GM23248 (cell line): ENCODE measurements at regions not wholly inside any gene's neighbourhood (a gene's known extent, or its start where the extent isn't known, plus 50 kb on each side); places are given as distances from the start of the nearest gene placed in this dataset.

ENCODE experiments used
- EZH2 ChIP-seq: fragments of 200-600 bp; sonication (generic); IDR thresholded peaks from 2 replicates; pipeline ENCODE4 v1.6.1; 2018; ENCODE audit warnings: antibody characterized with exemption, mild to moderate bottlenecking; ENCODE audit not compliant: insufficient read depth, poor library complexity, severe bottlenecking
- EZH2phosphoT487 ChIP-seq: fragments of 200-600 bp; sonication (generic); IDR thresholded peaks from 2 replicates; pipeline ENCODE4 v1.6.1; 2018; ENCODE audit warnings: antibody characterized with exemption, moderate library complexity, mild to moderate bottlenecking, low read depth; ENCODE audit not compliant: insufficient read depth

DNA sequence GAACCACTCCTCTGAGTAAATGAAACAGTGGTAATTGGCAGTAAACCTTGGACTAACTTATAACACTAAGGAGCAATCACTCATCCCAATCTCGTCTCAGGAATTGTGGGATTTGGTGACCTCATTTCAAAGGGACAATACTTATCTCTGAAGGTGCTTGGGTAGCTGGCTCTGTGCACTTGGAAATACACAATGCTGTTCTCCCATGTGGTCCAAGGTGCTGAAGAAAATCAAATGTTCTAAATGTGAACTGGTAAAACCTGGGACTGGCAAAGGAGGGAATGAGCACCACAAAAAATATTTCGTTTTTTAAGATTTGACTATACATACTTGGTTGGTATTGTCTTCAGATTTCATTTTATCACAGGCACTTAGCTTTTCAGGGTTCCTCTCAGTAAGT is 1193.0 kb downstream of the SORCS1 start:
- no peak for TF ChIP-seq EZH2
- no peak for TF ChIP-seq EZH2phosphoT487
